K562 (cell line): ENCODE measurements at regions not wholly inside any gene's neighbourhood (a gene's known extent, or its start where the extent isn't known, plus 50 kb on each side); places are given as distances from the start of the nearest gene placed in this dataset.

Source experiments
- ATAC-seq: fragments of 200-7000 bp; cut with Tn5 transposase; 3 replicates; pipeline ENCODE4 v1.9.1; 2020; ENCODE audit warnings: moderate library complexity
- BruUV-seq: library from RNA; stranded (reverse); fragments of 400-500 nt; replicated peaks from 2 replicates; lab custom pipeline; 2021; lab: Mats Ljungman, UMichigan
- CTCF ChIA-PET: fragments of 300-600 bp; formaldehyde crosslinking; extraction: SDS; loops from one replicate; lab custom pipeline; 2021; ENCODE audit warnings: low intra/inter-chr PET ratio; lab: Yijun Ruan, JAX
- POLR2A ChIA-PET: fragments of 300-600, 350-650 bp; sonication (Branson Sonifier 250); formaldehyde crosslinking; extraction: SDS; loops from one replicate; lab custom pipeline; 2021; ENCODE audit warnings: antibody characterized with exemption, inconsistent platforms; lab: Yijun Ruan, JAX
- DNase-seq, 4 experiments: peaks; one replicate each; pipeline versions ENCODE4 v3.0.0 to v3.0.0-alpha.2; 2011 to 2018; ENCODE audit warnings: low spot score in 3 of 4, mixed read lengths in 3 of 4; ENCODE audit errors: extremely low read depth in 1 of 4
- FAIRE-seq: peaks from 2 replicates; lab custom pipeline; 2011; peaks lifted over from hg19 to GRCh38; lab: Jason Lieb, UNC
- H2AFZ ChIP-seq: 2 replicates; pipeline ENCODE4 v1.6.0; 2011; ENCODE audit warnings: low read depth, low read length, control low read depth, inconsistent platforms
- H3K27ac ChIP-seq: fragments of 200-600 bp; 3 replicates; pipeline ENCODE4 v1.8.0; 2011; ENCODE audit warnings: low read depth, mild to moderate bottlenecking, control low read depth, inconsistent platforms, low read length, moderate library complexity, mixed read lengths; ENCODE audit errors: extremely low read depth
- H3K27me3 ChIP-seq, 2 experiments: fragments of 300-600 bp in 1 of 2; 2 replicates in 1 of 2; 3 replicates in 1 of 2; pipeline versions ENCODE4 v1.6.0 to v1.8.0; 2011; ENCODE audit warnings: inconsistent platforms in 2 of 2, low read length in 2 of 2, mild to moderate bottlenecking in 1 of 2, mixed read lengths in 1 of 2, moderate library complexity in 1 of 2; ENCODE audit not compliant: control insufficient read depth in 2 of 2, insufficient read depth in 2 of 2
- H3K36me3 ChIP-seq: fragments of 300-600 bp; 3 replicates; pipeline ENCODE4 v1.8.0; 2011; ENCODE audit warnings: mild to moderate bottlenecking, low read length, inconsistent platforms; ENCODE audit not compliant: control insufficient read depth, insufficient read depth
- H3K4me1 ChIP-seq, 2 experiments: fragments of 200-600 bp in 1 of 2; replicated peaks in 1 of 2; 2 replicates in 1 of 2; 3 replicates in 1 of 2; pipeline versions ENCODE4 v1.5.1 to v1.8.0; 2011; ENCODE audit warnings: inconsistent platforms in 2 of 2, low read length in 2 of 2, mild to moderate bottlenecking in 1 of 2, mixed read lengths in 1 of 2, moderate library complexity in 1 of 2; ENCODE audit not compliant: control insufficient read depth in 2 of 2, insufficient read depth in 2 of 2
- H3K4me2 ChIP-seq: 2 replicates; pipeline ENCODE4 v1.6.1; 2011; ENCODE audit warnings: low read length, control low read depth, inconsistent platforms, mixed read lengths; ENCODE audit not compliant: insufficient read depth
- H3K4me3 ChIP-seq: fragments of 200-600 bp; sonication (generic), shearing (Covaris generic); 2 replicates; pipeline ENCODE4 v1.5.1; 2016; ENCODE audit warnings: control low read depth, inconsistent platforms
- H3K79me2 ChIP-seq: fragments of 200-600 bp; 3 replicates; pipeline ENCODE4 v1.8.0; 2011; ENCODE audit warnings: low read length, inconsistent platforms; ENCODE audit not compliant: control insufficient read depth, insufficient read depth
- H3K9ac ChIP-seq, 2 experiments: 2 replicates each; pipeline versions ENCODE4 v1.6.0 to v1.6.1; 2011; ENCODE audit warnings: low read depth in 2 of 2, low read length in 2 of 2, control low read depth in 1 of 2, inconsistent platforms in 1 of 2, mild to moderate bottlenecking in 1 of 2, mixed read lengths in 1 of 2; ENCODE audit not compliant: insufficient read depth in 1 of 2
- H3K9me1 ChIP-seq: one replicate; pipeline ENCODE4 v1.6.0; 2011; ENCODE audit warnings: inconsistent platforms, mild to moderate bottlenecking, low read length, moderate library complexity; ENCODE audit not compliant: control insufficient read depth, insufficient read depth
- H3K9me3 ChIP-seq: replicated peaks from 2 replicates; pipeline ENCODE4 v1.5.1; 2011; ENCODE audit warnings: low read depth, low read length, inconsistent platforms; ENCODE audit not compliant: control insufficient read depth, insufficient read depth
- H4K20me1 ChIP-seq: replicated peaks from 2 replicates; pipeline ENCODE4 v1.6.1; 2011; ENCODE audit warnings: low read length, inconsistent platforms, mixed read lengths; ENCODE audit not compliant: control insufficient read depth, insufficient read depth
- ARID4B ChIP-seq: sonication (generic); formaldehyde crosslinking; IDR thresholded peaks from 2 replicates; pipeline ENCODE4 v1.8.0; 2022; ENCODE audit warnings: mild to moderate bottlenecking, missing genetic modification reagents
- FOXJ3 ChIP-seq: sonication (generic); formaldehyde crosslinking; IDR thresholded peaks from 2 replicates; pipeline ENCODE4 v1.4.0; 2020; ENCODE audit warnings: mild to moderate bottlenecking, missing genetic modification reagents
- FOXK2 ChIP-seq, 2 experiments: fragments of 450-650 bp; IDR thresholded peaks in 1 of 2; conservative IDR thresholded peaks in 1 of 2; 2 replicates each; pipeline ENCODE4 v1.6.1; 2016; ENCODE audit warnings: low read depth in 2 of 2, mild to moderate bottlenecking in 1 of 2
- KLF1 ChIP-seq: fragments of 450-650 bp; IDR thresholded peaks from 2 replicates; pipeline ENCODE4 v1.6.1; 2016; ENCODE audit warnings: missing genetic modification characterization, missing compliant biosample characterization
- MED1 ChIP-seq: sonication (generic); formaldehyde crosslinking; IDR thresholded peaks from 2 replicates; pipeline ENCODE4 v1.8.1; 2023; ENCODE audit warnings: missing genetic modification reagents, borderline replicate concordance
- MEF2A ChIP-seq: IDR thresholded peaks from 2 replicates; pipeline ENCODE4 v1.6.1; 2011; ENCODE audit warnings: low read depth, mild to moderate bottlenecking, low read length, moderate library complexity; ENCODE audit not compliant: control insufficient read depth
- MEF2D ChIP-seq: conservative IDR thresholded peaks from 2 replicates; pipeline ENCODE4 v1.6.1; 2016; ENCODE audit warnings: low read depth, missing genetic modification characterization, missing compliant biosample characterization
- RERE ChIP-seq: sonication (generic); formaldehyde crosslinking; IDR thresholded peaks from 2 replicates; pipeline ENCODE4 v1.8.0; 2023; ENCODE audit warnings: missing genetic modification reagents, mild to moderate bottlenecking, borderline replicate concordance
- SNRNP70 ChIP-seq: fragments of 200-400 bp; formaldehyde crosslinking; optimal IDR thresholded peaks from 2 replicates; pipeline ENCODE3; 2017; ENCODE audit warnings: low read depth, low read length
- WGBS: fragments of 100-300 bp; shearing (Covaris generic); methylation state at CpG from one replicate; pipeline ENCODE4 v1.1.6; 2016; ENCODE audit warnings: low coverage, mixed read lengths; ENCODE audit not compliant: insufficient coverage; ENCODE audit errors: missing lambda C conversion rate; 5-methylcytosine and 5-hydroxymethylcytosine counted together
- in situ Hi-C: fragments of 300-500 bp; cut with MboI; formaldehyde crosslinking; loops from 4 replicates; pipeline ENCODE4 v1.15.0; 2018; ENCODE audit warnings: inconsistent platforms, mixed read lengths
- intact Hi-C: fragments of 100-400 bp; cut with micrococcal nuclease; formaldehyde crosslinking; loops from 2 replicates; pipeline ENCODE4 v1.14.2; 2022

DNA sequence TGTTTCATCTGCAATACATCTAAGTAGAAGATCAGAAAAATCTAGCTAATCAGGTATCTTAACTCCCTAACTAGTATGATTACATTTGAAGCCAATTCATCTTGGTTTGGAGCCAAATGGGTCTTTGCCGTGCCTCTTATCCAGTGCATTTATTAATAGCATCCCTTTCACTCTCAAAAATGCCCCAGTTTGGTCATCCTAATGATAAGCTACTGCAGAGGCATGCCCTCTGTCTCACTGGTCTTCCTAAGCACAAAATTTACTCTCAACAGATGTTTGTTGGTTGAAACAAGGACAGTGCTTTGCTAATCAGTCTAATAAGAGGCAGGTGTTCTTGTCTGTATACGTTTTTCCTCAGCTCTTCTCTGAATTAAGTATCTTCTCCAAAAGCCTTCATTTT lies 403.2 kb downstream of the RAD51AP2 start:
- in situ Hi-C loops (no loop called here), intact Hi-C loops (no loop called here)
- WGBS: 17% methylated on average over 2 of the region's 2 CpGs
- ATAC-seq (no peak), FAIRE-seq (no peak), DNase-seq (no peak)
- H3K36me3 ChIP-seq: no peaks in the 10 kb centered on the region
- no peak overlapping the region for H3K27ac ChIP-seq
- H3K4me3 ChIP-seq: no peak overlapping the region
- H3K9me3 ChIP-seq: no peaks in the 10 kb centered on the region
- H3K4me1 ChIP-seq: no peaks in the 10 kb centered on the region
- no peak overlapping the region for H3K9ac ChIP-seq
- no peaks in the 10 kb centered on the region for H3K79me2 ChIP-seq
- H4K20me1 ChIP-seq: no peaks in the 10 kb centered on the region
- no peaks in the 10 kb centered on the region for H3K9me1 ChIP-seq
- no peak overlapping the region for H3K4me2 ChIP-seq
- POLR2A ChIA-PET: no interaction called here
- CTCF ChIA-PET: no interaction called here
- no peaks in the 10 kb centered on the region for H3K27me3 ChIP-seq
- H2AFZ ChIP-seq: no peak overlapping the region
- no TSS peak for BruUV-seq
- TF ChIP-seq FOXJ3 (CRISPR knock-in tag) (no peak), MED1 (CRISPR knock-in tag) (no peak), SNRNP70 (no peak), ARID4B (CRISPR knock-in tag) (no peak), FOXK2 (conservative IDR thresholded peaks at IDR 0.05 in 1 of 2, IDR thresholded peaks at IDR 0.05 in 1 of 2; ENCODE audit: low read depth in 2 of 2) (no peak), MEF2D (tag) (no peak), MEF2A (no peak), KLF1 (tag) (no peak), RERE (CRISPR knock-in tag) (no peak)
